Nephron progenitor cell (in vitro differentiated cells): ENCODE measurements at regions not wholly inside any gene's neighbourhood (a gene's known extent, or its start where the extent isn't known, plus 50 kb on each side); places are given as distances from the start of the nearest gene placed in this dataset.
A peak's percentile ranks its signal among the peaks of the same experiment; 100 is the strongest.

ENCODE experiments used
- DNase-seq: peaks from one replicate; pipeline ENCODE4 v3.0.0; 2021
- H3K27ac Mint-ChIP-seq: 2 replicates; pipeline ENCODE4 v1.8.0; 2021; ENCODE audit warnings: mild to moderate bottlenecking, moderate library complexity, mixed read lengths
- H3K27me3 Mint-ChIP-seq: 2 replicates; pipeline ENCODE4 v1.8.0; 2021; ENCODE audit warnings: mild to moderate bottlenecking, low read depth, mixed read lengths; ENCODE audit not compliant: poor library complexity
- H3K36me3 Mint-ChIP-seq: 2 replicates; pipeline ENCODE4 v1.8.0; 2021; ENCODE audit warnings: low read depth, mixed read lengths
- H3K4me1 Mint-ChIP-seq: 2 replicates; pipeline ENCODE4 v1.8.0; 2021; ENCODE audit warnings: mixed read lengths
- H3K4me3 Mint-ChIP-seq: 2 replicates; pipeline ENCODE4 v1.8.0; 2021; ENCODE audit warnings: mild to moderate bottlenecking, moderate library complexity, mixed read lengths
- H3K9me3 Mint-ChIP-seq: 2 replicates; pipeline ENCODE4 v1.8.0; 2021; ENCODE audit warnings: mild to moderate bottlenecking, moderate library complexity, mixed read lengths
- CTCF ChIP-seq: fragments of 200-600 bp; sonication (generic); IDR thresholded peaks from 2 replicates; pipeline ENCODE4 v1.5.0; 2021; ENCODE audit warnings: antibody characterized with exemption

GRCh38 chr12:31218203-31219025 is 107.5 kb downstream of the SINHCAF start:
- no peak for TF ChIP-seq CTCF
- Mint-ChIP-seq H3K27me3 (peaks cover 48% of the 10 kb centered on the region), H3K4me3 (peak overlapping the region; percentile 43), H3K27ac (no peak overlapping the region), H3K9me3 (no peaks in the 10 kb centered on the region), H3K36me3 (no peaks in the 10 kb centered on the region), H3K4me1 (peaks cover 38% of the 10 kb centered on the region)
- no peak for DNase-seq

- H3K9me3 Mint-ChIP-seq: no peaks in the 10 kb centered on the region
- no peaks in the 10 kb centered on the region for H3K36me3 Mint-ChIP-seq
- H3K27ac Mint-ChIP-seq: peak overlapping the region; percentile 67
- peaks cover 48% of the 10 kb centered on the region for H3K27me3 Mint-ChIP-seq
- no peak overlapping the region for H3K4me3 Mint-ChIP-seq
- TF ChIP-seq CTCF: no peak
- peaks cover 40% of the 10 kb centered on the region for H3K4me1 Mint-ChIP-seq
- DNase-seq: no peak
Observed at GRCh38 chr12:31219521-31219920, 106.4 kb downstream of the SINHCAF start.

- no peaks in the 10 kb centered on the region for H3K36me3 Mint-ChIP-seq
- no peak for DNase-seq
- peaks cover 48% of the 10 kb centered on the region for H3K27me3 Mint-ChIP-seq
- no peak overlapping the region for H3K4me3 Mint-ChIP-seq
- no peak for TF ChIP-seq CTCF
- no peaks in the 10 kb centered on the region for H3K9me3 Mint-ChIP-seq
- H3K4me1 Mint-ChIP-seq: peaks cover 46% of the 10 kb centered on the region
- H3K27ac Mint-ChIP-seq: no peak overlapping the region
Observed at GRCh38 chr12:31220061-31220460, 105.9 kb downstream of the SINHCAF start.

GRCh38 chr12:31220633-31221550 is 105.1 kb downstream of the SINHCAF start:
- Mint-ChIP-seq H3K36me3 (no peaks in the 10 kb centered on the region), H3K4me3 (no peak overlapping the region)

GRCh38 chr12:31221551-31221945 is 104.4 kb downstream of the SINHCAF start:
- Mint-ChIP-seq H3K9me3 (no peaks in the 10 kb centered on the region), H3K4me3 (no peak overlapping the region), H3K27ac (no peak overlapping the region), H3K27me3 (peaks cover 38% of the 10 kb centered on the region), H3K4me1 (peaks cover 47% of the 10 kb centered on the region), H3K36me3 (no peaks in the 10 kb centered on the region)
- DNase-seq: no peak
- TF ChIP-seq CTCF: no peak

More at GRCh38 chr12:31220633-31221550, 105.1 kb downstream of the SINHCAF start:
- no peak for TF ChIP-seq CTCF
- H3K27me3 Mint-ChIP-seq: peaks cover 42% of the 10 kb centered on the region
- peaks cover 49% of the 10 kb centered on the region for H3K4me1 Mint-ChIP-seq
- H3K27ac Mint-ChIP-seq: peak overlapping the region; percentile 14
- no peaks in the 10 kb centered on the region for H3K9me3 Mint-ChIP-seq
- DNase-seq: no peak
